Astrocyte of the spinal cord (primary cell): ENCODE measurements at regions not wholly inside any gene's neighbourhood (a gene's known extent, or its start where the extent isn't known, plus 50 kb on each side); places are given as distances from the start of the nearest gene placed in this dataset.

Experiments
- DNase-seq: peaks from one replicate; pipeline ENCODE4 v3.0.0; 2011; ENCODE audit warnings: low read depth, low spot score
- H3K4me3 ChIP-seq: 2 replicates; pipeline ENCODE4 v1.5.1; 2011; ENCODE audit warnings: low read depth, mild to moderate bottlenecking, low read length, moderate library complexity
- in situ Hi-C: cut with HindIII; loops from 2 replicates; pipeline ENCODE4 v1.10.0; 2017; ENCODE audit warnings: low sequenced_read_pairs
- TF ChIP-seq, protein P1 (sequence below): IDR thresholded peaks from 2 replicates; pipeline ENCODE4 v1.5.1; 2012; ENCODE audit warnings: low read depth, mild to moderate bottlenecking, low read length, inconsistent platforms

DNA sequence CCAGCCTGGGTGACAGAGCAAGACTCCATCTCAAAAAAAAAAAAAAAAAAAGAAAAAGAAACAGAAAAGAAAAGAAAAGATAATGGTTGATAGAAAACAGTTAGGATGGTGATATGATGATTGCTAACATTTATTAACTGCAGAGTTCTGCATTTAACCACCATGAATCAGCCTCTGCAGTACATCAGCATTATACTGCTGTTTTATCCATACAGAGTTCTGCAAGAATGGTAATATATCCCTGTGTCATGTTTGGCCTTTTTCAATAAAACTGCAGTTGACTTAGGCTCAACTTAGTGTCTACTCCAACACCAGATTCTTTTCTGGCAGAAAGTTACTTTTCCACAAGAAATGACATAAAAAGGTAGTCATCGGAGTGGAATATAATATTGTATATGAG, 62.6 kb downstream of the DUSP6 start:
- in situ Hi-C loops: no loop called here
- DNase-seq: no peak
- TF ChIP-seq, protein P1, sequence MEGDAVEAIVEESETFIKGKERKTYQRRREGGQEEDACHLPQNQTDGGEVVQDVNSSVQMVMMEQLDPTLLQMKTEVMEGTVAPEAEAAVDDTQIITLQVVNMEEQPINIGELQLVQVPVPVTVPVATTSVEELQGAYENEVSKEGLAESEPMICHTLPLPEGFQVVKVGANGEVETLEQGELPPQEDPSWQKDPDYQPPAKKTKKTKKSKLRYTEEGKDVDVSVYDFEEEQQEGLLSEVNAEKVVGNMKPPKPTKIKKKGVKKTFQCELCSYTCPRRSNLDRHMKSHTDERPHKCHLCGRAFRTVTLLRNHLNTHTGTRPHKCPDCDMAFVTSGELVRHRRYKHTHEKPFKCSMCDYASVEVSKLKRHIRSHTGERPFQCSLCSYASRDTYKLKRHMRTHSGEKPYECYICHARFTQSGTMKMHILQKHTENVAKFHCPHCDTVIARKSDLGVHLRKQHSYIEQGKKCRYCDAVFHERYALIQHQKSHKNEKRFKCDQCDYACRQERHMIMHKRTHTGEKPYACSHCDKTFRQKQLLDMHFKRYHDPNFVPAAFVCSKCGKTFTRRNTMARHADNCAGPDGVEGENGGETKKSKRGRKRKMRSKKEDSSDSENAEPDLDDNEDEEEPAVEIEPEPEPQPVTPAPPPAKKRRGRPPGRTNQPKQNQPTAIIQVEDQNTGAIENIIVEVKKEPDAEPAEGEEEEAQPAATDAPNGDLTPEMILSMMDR: no peak
- no peak overlapping the region for H3K4me3 ChIP-seq

DNA sequence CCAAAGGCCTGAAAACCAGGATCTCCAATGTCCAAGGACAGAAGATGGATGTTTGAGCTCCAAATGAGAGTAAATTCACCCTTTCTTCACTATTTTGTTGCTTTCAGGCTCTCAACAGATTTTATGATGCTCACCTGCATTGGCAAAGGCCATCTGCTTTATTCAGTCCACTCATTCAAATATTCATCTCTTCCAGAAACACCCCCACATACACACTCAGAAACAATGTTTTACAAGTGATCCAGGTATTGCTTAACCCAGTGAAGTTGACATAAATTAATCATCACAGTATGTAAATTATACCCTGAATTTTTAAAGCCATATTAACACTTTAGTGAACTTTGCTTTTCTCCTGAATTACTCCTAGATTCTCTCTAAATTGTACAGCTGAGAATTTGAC, 63.3 kb downstream of the DUSP6 start:
- TF ChIP-seq, protein P1: no peak
- no peak overlapping the region for H3K4me3 ChIP-seq
- in situ Hi-C loops: no loop called here
- DNase-seq: no peak

DNA sequence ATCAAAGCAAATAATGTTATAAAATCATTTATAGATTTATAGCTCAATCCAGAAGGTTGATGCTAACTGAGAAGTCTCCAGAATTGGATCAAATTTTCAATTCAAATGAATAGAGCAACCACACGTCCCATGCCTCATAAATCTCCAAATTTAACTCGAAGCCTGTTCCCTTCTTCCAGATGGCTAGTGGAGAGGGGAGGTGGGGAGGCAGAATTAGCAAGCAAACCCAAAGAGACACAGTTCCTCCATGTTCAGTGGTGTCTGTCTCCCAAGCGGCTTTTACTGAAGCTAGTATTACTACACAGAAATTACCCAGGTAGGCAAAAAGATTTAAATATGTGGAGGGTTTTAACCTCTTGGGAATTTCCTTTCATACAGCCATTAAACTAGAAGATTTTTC, 65.8 kb downstream of the DUSP6 start:
- H3K4me3 ChIP-seq: no peak overlapping the region
- in situ Hi-C loops: no loop called here
- TF ChIP-seq, protein P1: no peak
- no peak for DNase-seq

DNA sequence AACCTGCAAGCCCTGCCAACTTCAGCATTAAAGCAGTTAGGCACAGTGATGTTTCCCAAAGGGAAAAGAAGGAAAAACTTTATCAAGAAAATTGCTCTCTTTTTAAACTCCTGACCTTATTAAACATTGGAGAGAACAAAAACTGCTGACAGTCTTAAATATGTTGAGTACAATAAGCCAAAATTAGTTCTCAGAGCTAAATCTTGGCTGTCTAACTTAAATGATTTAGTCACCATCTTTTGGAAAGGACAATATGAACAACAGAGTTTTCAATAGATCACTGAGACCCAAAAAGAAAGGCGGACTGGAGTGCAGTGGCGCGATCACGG, 70.8 kb downstream of the DUSP6 start:
- no peak overlapping the region for H3K4me3 ChIP-seq
- in situ Hi-C loops: no loop called here
- no peak for DNase-seq
- TF ChIP-seq, protein P1: no peak

DNA sequence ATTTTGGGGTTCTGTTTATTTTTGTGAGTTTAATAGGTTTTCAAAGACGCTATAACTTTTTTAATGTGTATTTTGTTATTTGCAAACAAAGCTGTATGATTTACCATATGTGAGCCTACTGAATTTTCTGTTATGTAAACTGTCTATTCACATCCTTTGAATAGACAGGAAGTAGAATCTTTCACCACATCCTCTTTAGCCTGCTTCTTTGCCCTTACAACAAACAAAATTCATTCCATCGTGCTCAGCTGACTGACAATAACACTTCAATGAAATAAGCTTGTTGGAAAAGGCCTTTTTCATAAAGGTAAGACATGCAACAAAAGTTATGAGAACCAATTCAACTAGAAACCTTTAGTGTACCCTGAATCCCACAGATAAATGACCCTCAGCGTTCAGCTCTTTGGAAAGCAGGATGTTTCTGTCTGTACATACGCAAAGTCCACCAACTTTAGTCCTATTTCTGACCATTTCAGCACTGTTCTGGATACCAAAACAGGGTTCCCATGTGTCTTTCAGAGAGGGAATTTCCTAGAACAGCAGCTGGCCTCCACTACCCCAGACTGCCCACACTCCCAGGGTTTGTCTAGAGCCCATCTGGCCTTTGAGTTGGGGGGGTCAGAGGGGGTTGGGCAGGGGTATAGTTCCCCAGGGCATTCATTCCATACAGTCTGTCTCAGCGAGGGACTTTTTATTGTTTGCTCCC, 71.3 kb downstream of the DUSP6 start:
- H3K4me3 ChIP-seq: no peak overlapping the region
- TF ChIP-seq, protein P1: no peak
- in situ Hi-C loops: no loop called here
- DNase-seq: no peak

DNA sequence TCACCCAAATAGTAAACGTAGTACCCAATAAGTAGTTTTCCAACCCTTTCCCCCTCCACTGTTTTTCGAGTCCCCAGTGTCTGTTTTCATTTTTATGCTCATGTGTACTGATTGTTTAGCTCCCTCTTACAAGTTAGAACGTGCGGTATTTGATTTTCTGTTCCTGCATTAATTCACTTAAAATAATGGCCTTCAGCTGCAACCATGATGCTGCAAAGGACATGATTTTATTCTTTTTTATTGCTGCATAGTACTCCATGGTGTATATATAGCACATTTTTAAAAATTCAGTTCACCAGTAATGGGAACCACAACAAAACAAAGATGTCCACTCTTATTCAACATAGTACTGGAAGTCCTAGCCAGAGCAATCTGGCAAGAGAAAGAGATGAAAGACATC, 72.8 kb downstream of the DUSP6 start:
- in situ Hi-C loops: no loop called here
- TF ChIP-seq, protein P1: no peak
- no peak overlapping the region for H3K4me3 ChIP-seq
- no peak for DNase-seq

DNA sequence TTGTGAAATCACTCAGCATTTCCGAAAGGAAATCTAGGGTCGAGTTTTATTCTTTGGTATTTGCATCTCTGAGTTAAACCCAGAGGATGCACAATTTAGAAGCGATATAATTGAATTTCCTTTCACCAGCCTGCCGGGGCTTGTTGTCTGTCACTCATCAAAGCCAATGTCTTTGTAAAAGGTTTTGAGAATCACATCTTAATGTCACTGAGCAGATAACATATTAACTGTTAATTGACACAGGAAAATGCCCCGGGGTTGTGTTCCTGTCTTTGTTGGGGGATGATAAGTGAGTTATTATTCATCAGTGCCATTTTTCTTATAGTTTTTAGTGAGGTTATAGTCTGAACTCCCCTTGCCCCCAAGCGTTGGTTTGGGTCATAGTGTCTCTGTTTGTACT, 73.4 kb downstream of the DUSP6 start:
- in situ Hi-C loops: no loop called here

More for the DNA sequence above, 73.4 kb downstream of the DUSP6 start:
- TF ChIP-seq, protein P1: no peak
- no peak overlapping the region for H3K4me3 ChIP-seq
- no peak for DNase-seq
